ENCODE measurements at regions not wholly inside any gene's neighbourhood (a gene's known extent, or its start where the extent isn't known, plus 50 kb on each side); places are given as distances from the start of the nearest gene placed in this dataset.

- no peaks in the 10 kb centered on the region for H3K27me3 ChIP-seq (replicated peaks in 1 of 7)
- no peak overlapping the region for H3K27ac ChIP-seq
- no peaks in the 10 kb centered on the region for H3K9me3 ChIP-seq
- no peaks in the 10 kb centered on the region for H3K36me3 ChIP-seq
- no peaks in the 10 kb centered on the region for H3K4me1 ChIP-seq
- DNase-seq: no peak
- intact Hi-C loops (cut with DNase I; ENCODE audit: low total_unique reads): no loop called here
- no peak overlapping the region for H3K4me3 ChIP-seq
- TF ChIP-seq POLR2AphosphoS5 (IDR thresholded peaks at IDR 0.05): no peak
- TF ChIP-seq, protein P1, sequence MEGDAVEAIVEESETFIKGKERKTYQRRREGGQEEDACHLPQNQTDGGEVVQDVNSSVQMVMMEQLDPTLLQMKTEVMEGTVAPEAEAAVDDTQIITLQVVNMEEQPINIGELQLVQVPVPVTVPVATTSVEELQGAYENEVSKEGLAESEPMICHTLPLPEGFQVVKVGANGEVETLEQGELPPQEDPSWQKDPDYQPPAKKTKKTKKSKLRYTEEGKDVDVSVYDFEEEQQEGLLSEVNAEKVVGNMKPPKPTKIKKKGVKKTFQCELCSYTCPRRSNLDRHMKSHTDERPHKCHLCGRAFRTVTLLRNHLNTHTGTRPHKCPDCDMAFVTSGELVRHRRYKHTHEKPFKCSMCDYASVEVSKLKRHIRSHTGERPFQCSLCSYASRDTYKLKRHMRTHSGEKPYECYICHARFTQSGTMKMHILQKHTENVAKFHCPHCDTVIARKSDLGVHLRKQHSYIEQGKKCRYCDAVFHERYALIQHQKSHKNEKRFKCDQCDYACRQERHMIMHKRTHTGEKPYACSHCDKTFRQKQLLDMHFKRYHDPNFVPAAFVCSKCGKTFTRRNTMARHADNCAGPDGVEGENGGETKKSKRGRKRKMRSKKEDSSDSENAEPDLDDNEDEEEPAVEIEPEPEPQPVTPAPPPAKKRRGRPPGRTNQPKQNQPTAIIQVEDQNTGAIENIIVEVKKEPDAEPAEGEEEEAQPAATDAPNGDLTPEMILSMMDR (IDR thresholded peaks at IDR 0.05 in 8 of 11, conservative IDR thresholded peaks at IDR 0.05 in 3 of 11): no peak
- no peak for TF ChIP-seq POLR2A (IDR thresholded peaks at IDR 0.05)
Observed at GRCh38 chr1:56222914-56223540, 356.3 kb downstream of the PLPP3 start.

DNA sequence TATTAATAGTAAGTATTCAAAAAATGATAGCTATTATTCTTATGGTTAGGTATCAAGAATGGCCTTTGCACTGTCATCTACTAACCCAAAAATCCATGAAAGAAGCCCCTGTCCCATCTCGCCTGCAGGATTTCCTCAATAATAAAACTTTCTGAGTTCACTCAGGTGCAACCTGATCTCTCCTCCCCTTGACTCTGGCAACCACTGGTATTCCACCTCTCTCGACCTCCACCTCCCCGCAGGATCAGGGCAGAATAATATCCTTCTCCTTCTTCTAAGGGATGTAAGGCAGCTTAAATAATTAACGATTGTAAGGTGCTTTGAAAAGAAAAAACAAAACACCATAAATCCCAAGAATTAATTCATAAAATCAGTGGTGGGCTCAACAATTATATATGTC is 359.3 kb downstream of the PLPP3 start:
- 89 to 99% (median 93%) methylated on average over 4 of the region's 4 CpGs for whole genome bisulfite sequencing, 5 donors
- intact Hi-C loops (cut with DNase I; ENCODE audit: low total_unique reads): no loop called here
- no peaks in the 10 kb centered on the region for H3K27me3 ChIP-seq (replicated peaks in 1 of 7)

DNA sequence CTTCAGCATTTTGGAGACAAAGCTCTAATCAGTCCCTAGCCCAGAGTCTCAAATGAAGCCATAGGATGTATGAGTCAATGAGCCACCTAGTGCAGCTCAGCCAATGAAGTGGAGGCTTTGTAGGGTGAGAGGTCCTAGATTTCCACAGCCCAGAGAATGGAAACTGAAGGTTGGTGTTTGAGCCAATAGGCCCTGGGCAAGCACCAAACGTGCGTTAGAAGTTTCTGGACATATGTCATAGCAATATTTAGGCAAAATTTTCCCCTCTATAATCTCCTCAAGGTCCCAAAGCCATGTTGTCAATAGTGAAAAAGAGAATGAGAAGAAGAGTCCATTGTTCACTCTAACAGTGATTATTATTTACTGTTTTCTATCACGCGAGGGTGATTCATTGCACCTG is 361.3 kb downstream of the PLPP3 start:
- DNase-seq: no peak
- Histone ChIP-seq H3K27me3 (replicated peaks in 1 of 7) (no peaks in the 10 kb centered on the region), H3K4me1 (no peaks in the 10 kb centered on the region), H3K4me3 (no peak overlapping the region), H3K9me3 (no peaks in the 10 kb centered on the region), H3K27ac (no peak overlapping the region), H3K36me3 (no peaks in the 10 kb centered on the region)
- intact Hi-C loops (cut with DNase I; ENCODE audit: low total_unique reads): no loop called here
- 92 to 94% (median 93%) methylated on average over 4 of the region's 4 CpGs for WGBS, 5 donors
- TF ChIP-seq POLR2AphosphoS5 (IDR thresholded peaks at IDR 0.05) (no peak), POLR2A (IDR thresholded peaks at IDR 0.05) (no peak)
- TF ChIP-seq, protein P1 (IDR thresholded peaks at IDR 0.05 in 8 of 11, conservative IDR thresholded peaks at IDR 0.05 in 3 of 11): no peak

More for the DNA sequence above, 359.3 kb downstream of the PLPP3 start:
- Histone ChIP-seq H3K4me1 (no peaks in the 10 kb centered on the region), H3K9me3 (no peaks in the 10 kb centered on the region), H3K27ac (no peak overlapping the region), H3K4me3 (no peak overlapping the region), H3K36me3 (no peaks in the 10 kb centered on the region)
- no peak for DNase-seq
- no peak for TF ChIP-seq POLR2A (IDR thresholded peaks at IDR 0.05)
- TF ChIP-seq, protein P1 (IDR thresholded peaks at IDR 0.05 in 8 of 11, conservative IDR thresholded peaks at IDR 0.05 in 3 of 11): no peak
- no peak for TF ChIP-seq POLR2AphosphoS5 (IDR thresholded peaks at IDR 0.05)

- no peaks in the 10 kb centered on the region for H3K27me3 ChIP-seq (replicated peaks in 1 of 7)
- WGBS, 5 donors: 51 to 68% (median 56%) methylated on average over 4 of the region's 4 CpGs
Observed at GRCh38 chr1:56216218-56216617, 363.1 kb downstream of the PLPP3 start.

More at GRCh38 chr1:56216218-56216617, 363.1 kb downstream of the PLPP3 start:
- H3K4me1 ChIP-seq: no peaks in the 10 kb centered on the region
- no peaks in the 10 kb centered on the region for H3K36me3 ChIP-seq
- no peak overlapping the region for H3K27ac ChIP-seq
- TF ChIP-seq POLR2AphosphoS5 (IDR thresholded peaks at IDR 0.05) (no peak), POLR2A (IDR thresholded peaks at IDR 0.05) (no peak)
- TF ChIP-seq, protein P1 (IDR thresholded peaks at IDR 0.05 in 8 of 11, conservative IDR thresholded peaks at IDR 0.05 in 3 of 11): no peak
- no peaks in the 10 kb centered on the region for H3K9me3 ChIP-seq
- intact Hi-C loops (cut with DNase I; ENCODE audit: low total_unique reads): no loop called here
- no peak for DNase-seq
- H3K4me3 ChIP-seq: no peak overlapping the region
